CD14-positive monocyte (primary cell): ENCODE measurements at regions not wholly inside any gene's neighbourhood (a gene's known extent, or its start where the extent isn't known, plus 50 kb on each side); places are given as distances from the start of the nearest gene placed in this dataset.

Experiments used
- DNase-seq, 3 donors: peaks; one replicate each; pipeline ENCODE4 v3.0.0-alpha.2; 2011 to 2022
- H2AFZ ChIP-seq: 2 replicates; pipeline ENCODE4 v1.6.0; 2012; ENCODE audit warnings: mild to moderate bottlenecking, low read depth, low read length, inconsistent platforms; ENCODE audit not compliant: insufficient read depth, poor library complexity, severe bottlenecking
- H3K27ac ChIP-seq, 2 donors: 1 replicate in 1 of 2; 2 replicates in 1 of 2; pipeline ENCODE4 v1.5.1; 2012 to 2013; ENCODE audit warnings: low read length in 2 of 2, control low read depth in 1 of 2, inconsistent platforms in 1 of 2, low read depth in 1 of 2, mild to moderate bottlenecking in 1 of 2
- H3K27me3 ChIP-seq, 2 donors: one replicate each; pipeline versions ENCODE4 v1.6.0 to v1.6.1; 2011 to 2013; ENCODE audit warnings: low read length in 2 of 2; ENCODE audit not compliant: control insufficient read depth in 2 of 2, insufficient read depth in 2 of 2
- H3K36me3 ChIP-seq, 2 donors: replicated peaks in 1 of 2; 1 replicate in 1 of 2; 2 replicates in 1 of 2; pipeline versions ENCODE4 v1.5.1 to v1.6.1; 2012 to 2013; ENCODE audit warnings: low read length in 2 of 2, control low read depth in 1 of 2, inconsistent platforms in 1 of 2, mild to moderate bottlenecking in 1 of 2; ENCODE audit not compliant: insufficient read depth in 2 of 2, control insufficient read depth in 1 of 2
- H3K4me1 ChIP-seq, 2 donors: 1 replicate in 1 of 2; 2 replicates in 1 of 2; pipeline versions ENCODE4 v1.5.1 to v1.6.1; 2012 to 2013; ENCODE audit warnings: low read length in 2 of 2, control low read depth in 1 of 2, inconsistent platforms in 1 of 2, mild to moderate bottlenecking in 1 of 2, moderate library complexity in 1 of 2; ENCODE audit not compliant: insufficient read depth in 2 of 2, control insufficient read depth in 1 of 2
- H3K4me2 ChIP-seq: replicated peaks from 2 replicates; pipeline ENCODE3; 2012; ENCODE audit warnings: low read length, moderate library complexity, mild to moderate bottlenecking; ENCODE audit not compliant: poor library complexity, severe bottlenecking; ENCODE audit errors: extremely low read depth
- H3K4me3 ChIP-seq, 3 experiments: fragments of 200-600 bp in 1 of 3; sonication (generic) in 1 of 3; replicated peaks in 1 of 3; 1 replicate in 2 of 3; 2 replicates in 1 of 3; pipeline ENCODE4 v1.5.1; 2011 to 2013; ENCODE audit warnings: low read length in 3 of 3, mild to moderate bottlenecking in 3 of 3, control low read depth in 2 of 3, low read depth in 2 of 3, inconsistent platforms in 1 of 3, moderate library complexity in 1 of 3
- H3K79me2 ChIP-seq: 2 replicates; pipeline ENCODE4 v1.6.0; 2012; ENCODE audit warnings: mild to moderate bottlenecking, control low read depth, inconsistent platforms, low read length, moderate library complexity; ENCODE audit not compliant: insufficient read depth
- H3K9ac ChIP-seq: 2 replicates; pipeline ENCODE4 v1.6.0; 2017; ENCODE audit warnings: low read length, mild to moderate bottlenecking; ENCODE audit not compliant: insufficient read depth, poor library complexity, severe bottlenecking
- H3K9me3 ChIP-seq, 2 donors: replicated peaks in 1 of 2; 1 replicate in 1 of 2; 2 replicates in 1 of 2; pipeline versions ENCODE4 v1.5.1 to v1.6.1; 2012 to 2013; ENCODE audit warnings: low read length in 2 of 2, control low read depth in 1 of 2; ENCODE audit not compliant: control insufficient read depth in 1 of 2, insufficient read depth in 1 of 2
- H4K20me1 ChIP-seq: 2 replicates; pipeline ENCODE4 v1.6.0; 2012; ENCODE audit warnings: mild to moderate bottlenecking, low read length, control low read depth, moderate library complexity; ENCODE audit not compliant: insufficient read depth
- H3K27ac Mint-ChIP-seq, 7 donors: one replicate each; pipeline ENCODE4 v1.8.0; 2020; ENCODE audit warnings: mild to moderate bottlenecking in 7 of 7, mixed read lengths in 7 of 7, moderate library complexity in 6 of 7, inconsistent platforms in 2 of 7
- H3K27me3 Mint-ChIP-seq, 3 donors: one replicate each; pipeline ENCODE4 v1.8.0; 2021 to 2022; ENCODE audit warnings: low read depth in 3 of 3, mild to moderate bottlenecking in 3 of 3, mixed read lengths in 3 of 3, moderate library complexity in 3 of 3, inconsistent platforms in 1 of 3
- H3K36me3 Mint-ChIP-seq, 2 donors: one replicate each; pipeline ENCODE4 v1.8.0; 2020; ENCODE audit warnings: mixed read lengths in 2 of 2, inconsistent platforms in 1 of 2, mild to moderate bottlenecking in 1 of 2
- H3K4me1 Mint-ChIP-seq: one replicate; pipeline ENCODE4 v1.8.0; 2020; ENCODE audit warnings: mild to moderate bottlenecking, mixed read lengths
- H3K4me3 Mint-ChIP-seq, 2 donors: one replicate each; pipeline ENCODE4 v1.8.0; 2020; ENCODE audit warnings: mild to moderate bottlenecking in 2 of 2, mixed read lengths in 2 of 2, moderate library complexity in 1 of 2
- H3K9me3 Mint-ChIP-seq, 7 donors: one replicate each; pipeline ENCODE4 v1.8.0; 2020 to 2022; ENCODE audit warnings: mixed read lengths in 7 of 7, mild to moderate bottlenecking in 6 of 7, moderate library complexity in 6 of 7, inconsistent platforms in 2 of 7
- WGBS: methylation state at CpG from one replicate; pipeline ENCODE4 v1.1.5; 2013; ENCODE audit warnings: missing lambda C conversion rate; ENCODE audit not compliant: insufficient coverage; 5-methylcytosine and 5-hydroxymethylcytosine counted together
- intact Hi-C, 2 donors: fragments of 100-400 bp; cut with micrococcal nuclease; formaldehyde crosslinking; loops; one replicate each; pipeline versions ENCODE4 v1.15.0 to v1.15.1; 2023
- TF ChIP-seq, protein P1 (sequence below): fragments of 200-600 bp; IDR thresholded peaks from one replicate; pipeline ENCODE4 v1.8.0; 2022; ENCODE audit warnings: antibody characterized with exemption, mild to moderate bottlenecking

- H3K9ac ChIP-seq, result no peak overlapping the region
- H3K79me2 ChIP-seq, result no peaks in the 10 kb centered on the region
- no peaks in the 10 kb centered on the region for H3K36me3 Mint-ChIP-seq
- WGBS, result no CpG with 5 or more reads among the region's 4 CpGs
- H3K9me3 ChIP-seq, result no peaks in the 10 kb centered on the region
- no peaks in the 10 kb centered on the region for H3K27me3 ChIP-seq
- peaks cover 0 to 1% (median 0%) of the 10 kb centered on the region in 3 donors for H3K27me3 Mint-ChIP-seq
- no peak for DNase-seq
- peaks cover 0 to 5% (median 0%) of the 10 kb centered on the region in 7 donors for H3K9me3 Mint-ChIP-seq
- no peaks in the 10 kb centered on the region for H3K4me1 Mint-ChIP-seq
- no peaks in the 10 kb centered on the region for H3K4me1 ChIP-seq
- no peak overlapping the region for H3K27ac ChIP-seq
- no peaks in the 10 kb centered on the region for H4K20me1 ChIP-seq
- H3K27ac Mint-ChIP-seq, result no peak overlapping the region
- intact Hi-C loops, result no loop called here
- no peaks in the 10 kb centered on the region for H3K36me3 ChIP-seq
- H3K4me3 ChIP-seq, result no peak overlapping the region
- no peak overlapping the region for H3K4me3 Mint-ChIP-seq
- no peak overlapping the region for H2AFZ ChIP-seq
- H3K4me2 ChIP-seq, result no peak overlapping the region
- TF ChIP-seq, protein P1, sequence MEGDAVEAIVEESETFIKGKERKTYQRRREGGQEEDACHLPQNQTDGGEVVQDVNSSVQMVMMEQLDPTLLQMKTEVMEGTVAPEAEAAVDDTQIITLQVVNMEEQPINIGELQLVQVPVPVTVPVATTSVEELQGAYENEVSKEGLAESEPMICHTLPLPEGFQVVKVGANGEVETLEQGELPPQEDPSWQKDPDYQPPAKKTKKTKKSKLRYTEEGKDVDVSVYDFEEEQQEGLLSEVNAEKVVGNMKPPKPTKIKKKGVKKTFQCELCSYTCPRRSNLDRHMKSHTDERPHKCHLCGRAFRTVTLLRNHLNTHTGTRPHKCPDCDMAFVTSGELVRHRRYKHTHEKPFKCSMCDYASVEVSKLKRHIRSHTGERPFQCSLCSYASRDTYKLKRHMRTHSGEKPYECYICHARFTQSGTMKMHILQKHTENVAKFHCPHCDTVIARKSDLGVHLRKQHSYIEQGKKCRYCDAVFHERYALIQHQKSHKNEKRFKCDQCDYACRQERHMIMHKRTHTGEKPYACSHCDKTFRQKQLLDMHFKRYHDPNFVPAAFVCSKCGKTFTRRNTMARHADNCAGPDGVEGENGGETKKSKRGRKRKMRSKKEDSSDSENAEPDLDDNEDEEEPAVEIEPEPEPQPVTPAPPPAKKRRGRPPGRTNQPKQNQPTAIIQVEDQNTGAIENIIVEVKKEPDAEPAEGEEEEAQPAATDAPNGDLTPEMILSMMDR, result no peak
Measured at GRCh38 chr3:117287602-117288001, 578.0 kb downstream of the TUSC7 start.

DNA sequence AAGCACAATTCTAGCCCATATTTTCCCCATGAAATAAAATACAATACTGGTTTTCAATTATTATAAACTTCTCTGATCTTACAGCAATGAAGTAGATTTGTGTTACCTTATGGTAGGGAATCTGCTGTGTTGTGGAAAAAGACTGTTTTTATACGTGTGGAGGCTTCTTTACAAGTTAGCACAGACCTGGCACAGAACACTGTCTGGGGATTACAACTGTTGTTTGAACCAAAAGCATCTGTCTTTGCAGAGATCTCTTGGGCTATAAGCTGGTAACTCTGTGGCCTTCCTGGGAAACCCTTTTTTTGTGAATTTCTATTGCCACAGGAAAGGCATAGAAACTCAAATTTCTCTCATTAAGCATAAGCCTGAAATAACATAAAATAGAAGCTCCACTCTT, 581.9 kb downstream of the TUSC7 start:
- no peaks in the 10 kb centered on the region for H3K79me2 ChIP-seq
- H3K4me1 ChIP-seq, result no peaks in the 10 kb centered on the region
- WGBS, result 82% methylated on average over 1 of the region's 1 CpG
- no peak overlapping the region for H3K4me3 Mint-ChIP-seq
- intact Hi-C loops, result no loop called here
- no peaks in the 10 kb centered on the region for H3K27me3 ChIP-seq
- no peak overlapping the region for H3K4me2 ChIP-seq
- H2AFZ ChIP-seq, result no peak overlapping the region
- H3K4me3 ChIP-seq, result no peak overlapping the region
- no peak overlapping the region for H3K27ac ChIP-seq
- H3K27ac Mint-ChIP-seq, result no peak overlapping the region
- no peak overlapping the region for H3K9ac ChIP-seq
- H3K9me3 Mint-ChIP-seq, result no peaks in the 10 kb centered on the region
- H3K36me3 Mint-ChIP-seq, result no peaks in the 10 kb centered on the region
- TF ChIP-seq, protein P1, result no peak
- no peak for DNase-seq
- H3K36me3 ChIP-seq, result no peaks in the 10 kb centered on the region
- H3K9me3 ChIP-seq, result no peaks in the 10 kb centered on the region
- H4K20me1 ChIP-seq, result no peaks in the 10 kb centered on the region
- H3K4me1 Mint-ChIP-seq, result no peaks in the 10 kb centered on the region
- H3K27me3 Mint-ChIP-seq, result peaks cover 0 to 1% (median 0%) of the 10 kb centered on the region in 3 donors
